ENCODE measurements at regions not wholly inside any gene's neighbourhood (a gene's known extent, or its start where the extent isn't known, plus 50 kb on each side); places are given as distances from the start of the nearest gene placed in this dataset.
A peak's percentile ranks its signal among the peaks of the same experiment; 100 is the strongest.

DNA sequence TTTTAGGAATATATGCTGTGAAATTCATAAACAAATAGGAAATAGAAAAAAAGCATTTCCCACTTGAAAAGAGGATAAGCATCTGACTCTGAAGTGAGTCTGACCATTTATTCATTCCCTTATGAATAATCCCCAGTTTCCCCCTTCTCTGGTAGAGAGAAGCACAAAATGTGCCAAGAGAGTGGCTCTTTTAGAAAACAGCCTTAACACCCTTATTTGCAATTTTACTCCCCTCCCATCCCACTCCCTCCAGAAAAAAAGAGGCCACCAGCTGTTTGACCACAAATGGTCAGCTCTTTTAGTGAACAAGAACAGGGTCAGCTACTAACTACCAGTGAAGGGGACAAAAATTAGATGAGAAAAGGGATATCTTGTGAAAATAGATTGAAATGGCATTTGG, 184.5 kb upstream of the ADAMTS9 start:
- Histone ChIP-seq H3K36me3 (ENCODE audit: control insufficient read depth, insufficient read depth, low read length, severe bottlenecking) (no peaks in the 10 kb centered on the region), H3K4me1 (ENCODE audit: control insufficient read depth, insufficient read depth, low read length) (no peaks in the 10 kb centered on the region), H3K4me3 (ENCODE audit: low read length) (no peak overlapping the region), H3K9ac (ENCODE audit: low read length) (no peak overlapping the region), H3K9me3 (ENCODE audit: control insufficient read depth, low read length) (peaks cover 17% of the 10 kb centered on the region), H3K27me3 (replicated peaks; ENCODE audit: control insufficient read depth, insufficient read depth, low read length) (no peaks in the 10 kb centered on the region)
- DNase-seq (ENCODE audit: low read depth), result no peak

DNA sequence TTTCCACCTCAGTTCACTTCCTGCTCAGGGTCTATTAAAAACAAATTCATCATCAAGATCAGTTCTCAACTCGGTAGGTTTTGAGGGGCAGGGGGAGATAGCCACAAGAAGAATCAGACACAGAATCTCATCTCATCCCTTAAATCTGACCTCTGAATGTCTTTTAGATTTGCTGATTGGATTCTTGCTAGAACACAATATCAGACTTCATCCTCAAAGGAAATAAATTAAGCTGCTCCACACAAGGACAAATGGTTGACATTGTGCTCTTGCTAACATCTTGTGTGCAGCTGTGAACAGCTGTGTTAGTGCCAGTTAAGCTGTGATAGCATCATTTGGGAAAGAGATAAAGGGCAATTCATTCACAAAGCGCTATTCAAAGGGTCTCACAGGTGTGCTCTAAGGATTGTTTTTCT, 184.0 kb upstream of the ADAMTS9 start:
- Histone ChIP-seq H3K9me3 (ENCODE audit: control insufficient read depth, low read length) (peaks cover 17% of the 10 kb centered on the region), H3K36me3 (ENCODE audit: control insufficient read depth, insufficient read depth, low read length, severe bottlenecking) (no peaks in the 10 kb centered on the region)

DNA sequence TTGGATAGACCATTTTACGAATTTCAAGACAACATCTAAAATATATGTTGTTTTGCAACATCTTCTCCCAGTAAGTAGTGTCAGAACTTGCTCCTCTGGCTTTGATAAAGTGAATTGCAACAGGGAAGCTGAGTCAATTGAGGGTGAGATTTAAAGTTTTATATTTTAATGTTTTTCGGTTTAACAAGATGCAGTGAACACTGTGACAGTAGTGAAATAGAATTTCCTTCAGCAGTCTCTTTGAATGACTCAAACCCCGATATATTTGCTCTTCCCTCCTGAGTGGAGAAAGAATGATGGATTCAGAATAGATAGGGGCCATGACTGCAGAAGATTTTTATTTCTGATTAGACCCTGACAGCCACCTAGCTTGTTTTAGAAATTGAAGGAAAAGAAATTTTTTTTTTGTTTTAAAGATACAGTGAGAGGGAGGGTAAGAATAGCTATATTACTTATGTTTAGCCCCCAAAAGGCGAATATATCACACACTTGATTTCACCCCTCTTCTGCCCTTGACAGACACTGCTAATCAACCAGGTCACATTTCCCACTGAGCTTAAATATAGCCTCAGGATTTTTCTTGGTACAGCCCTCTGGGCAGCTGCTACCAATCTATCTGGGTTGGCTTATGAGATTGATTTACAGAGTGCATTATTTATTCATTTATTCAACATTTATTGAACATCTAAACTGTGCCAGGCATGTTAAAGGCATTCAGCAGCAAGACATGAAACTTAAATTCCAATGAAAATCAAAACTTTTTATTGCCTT, 183.3 kb upstream of the ADAMTS9 start:
- Histone ChIP-seq H3K9ac (ENCODE audit: low read length) (no peak overlapping the region), H3K4me1 (ENCODE audit: control insufficient read depth, insufficient read depth, low read length) (no peaks in the 10 kb centered on the region), H3K27me3 (replicated peaks; ENCODE audit: control insufficient read depth, insufficient read depth, low read length) (no peaks in the 10 kb centered on the region)

More for the DNA sequence above, 184.0 kb upstream of the ADAMTS9 start:
- H3K27me3 ChIP-seq (replicated peaks; ENCODE audit: control insufficient read depth, insufficient read depth, low read length), result no peaks in the 10 kb centered on the region
- H3K9ac ChIP-seq (ENCODE audit: low read length), result no peak overlapping the region
- H3K4me3 ChIP-seq (ENCODE audit: low read length), result no peak overlapping the region
- no peak for DNase-seq (ENCODE audit: low read depth)
- no peaks in the 10 kb centered on the region for H3K4me1 ChIP-seq (ENCODE audit: control insufficient read depth, insufficient read depth, low read length)

DNA sequence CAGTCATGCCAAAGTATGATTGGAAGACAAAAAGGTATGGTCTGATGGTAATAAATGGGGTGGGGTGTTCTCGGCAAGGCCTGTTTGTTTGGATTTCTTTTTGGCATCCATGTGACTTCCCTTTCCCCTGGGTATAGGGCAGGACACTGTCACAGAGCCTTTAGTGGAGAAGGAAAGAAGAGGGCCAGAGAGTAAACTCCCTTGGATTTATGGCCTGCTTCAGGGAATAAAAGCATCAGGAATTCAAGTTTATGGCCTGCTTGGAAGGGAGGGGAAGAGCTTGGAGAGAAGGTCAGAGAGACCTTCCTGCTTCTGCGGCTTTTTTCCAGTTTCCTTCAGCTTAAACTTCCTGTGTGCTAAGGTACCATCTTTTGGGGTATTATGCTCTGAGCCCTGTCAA, 179.4 kb upstream of the ADAMTS9 start:
- H3K4me1 ChIP-seq (ENCODE audit: control insufficient read depth, insufficient read depth, low read length), result peaks cover 5% of the 10 kb centered on the region
- peaks cover 17% of the 10 kb centered on the region for H3K9me3 ChIP-seq (ENCODE audit: control insufficient read depth, low read length)
- H3K36me3 ChIP-seq (ENCODE audit: control insufficient read depth, insufficient read depth, low read length, severe bottlenecking), result no peaks in the 10 kb centered on the region
- H3K27me3 ChIP-seq (replicated peaks; ENCODE audit: control insufficient read depth, insufficient read depth, low read length), result no peaks in the 10 kb centered on the region
- H3K4me3 ChIP-seq (ENCODE audit: low read length), result no peak overlapping the region
- H3K9ac ChIP-seq (ENCODE audit: low read length), result no peak overlapping the region
- DNase-seq (ENCODE audit: low read depth), result no peak

More for the DNA sequence above, 183.3 kb upstream of the ADAMTS9 start:
- no peak overlapping the region for H3K4me3 ChIP-seq (ENCODE audit: low read length)
- no peaks in the 10 kb centered on the region for H3K36me3 ChIP-seq (ENCODE audit: control insufficient read depth, insufficient read depth, low read length, severe bottlenecking)
- DNase-seq (ENCODE audit: low read depth), result no peak
- H3K9me3 ChIP-seq (ENCODE audit: control insufficient read depth, low read length), result peaks cover 17% of the 10 kb centered on the region

DNA sequence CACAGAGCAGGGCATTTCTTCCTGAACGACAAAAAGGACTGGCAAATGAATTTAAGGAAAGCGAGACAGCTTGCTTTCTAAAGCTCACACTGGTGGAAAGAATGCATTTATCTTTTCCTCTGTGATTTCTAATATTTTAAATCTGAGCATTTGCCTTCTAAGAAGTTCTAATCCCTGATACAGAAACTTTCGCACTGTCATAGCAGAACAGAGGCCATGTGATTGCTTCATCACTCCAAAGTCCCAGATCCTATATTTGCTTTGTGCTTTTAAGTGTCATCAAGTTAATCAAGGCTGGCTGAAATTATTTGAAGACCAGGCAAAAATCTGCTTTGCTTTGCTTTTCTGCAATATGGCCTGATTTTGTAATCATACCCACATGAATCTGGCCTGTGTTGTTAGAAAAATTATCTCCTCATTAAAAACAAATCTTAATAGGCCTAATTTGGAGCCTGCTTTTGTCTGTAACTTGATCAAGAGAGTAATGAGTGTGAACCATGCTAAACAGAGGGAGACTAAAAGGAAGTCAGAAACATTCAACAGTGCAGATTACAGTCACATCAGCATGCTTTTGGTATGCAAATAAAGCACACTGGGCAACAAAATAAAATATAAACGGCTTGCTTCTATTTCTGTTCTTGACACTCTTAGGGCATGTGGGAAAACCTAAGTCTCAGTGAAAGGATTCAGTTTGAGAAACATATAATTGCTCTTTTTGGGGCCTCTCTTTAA, 178.2 kb upstream of the ADAMTS9 start:
- H3K36me3 ChIP-seq (ENCODE audit: control insufficient read depth, insufficient read depth, low read length, severe bottlenecking), result no peaks in the 10 kb centered on the region
- H3K4me1 ChIP-seq (ENCODE audit: control insufficient read depth, insufficient read depth, low read length), result peaks cover 10% of the 10 kb centered on the region
- no peaks in the 10 kb centered on the region for H3K27me3 ChIP-seq (replicated peaks; ENCODE audit: control insufficient read depth, insufficient read depth, low read length)
- DNase-seq (ENCODE audit: low read depth), result no peak
- H3K9ac ChIP-seq (ENCODE audit: low read length), result no peak overlapping the region
- no peak overlapping the region for H3K4me3 ChIP-seq (ENCODE audit: low read length)
- H3K9me3 ChIP-seq (ENCODE audit: control insufficient read depth, low read length), result peaks cover 17% of the 10 kb centered on the region

DNA sequence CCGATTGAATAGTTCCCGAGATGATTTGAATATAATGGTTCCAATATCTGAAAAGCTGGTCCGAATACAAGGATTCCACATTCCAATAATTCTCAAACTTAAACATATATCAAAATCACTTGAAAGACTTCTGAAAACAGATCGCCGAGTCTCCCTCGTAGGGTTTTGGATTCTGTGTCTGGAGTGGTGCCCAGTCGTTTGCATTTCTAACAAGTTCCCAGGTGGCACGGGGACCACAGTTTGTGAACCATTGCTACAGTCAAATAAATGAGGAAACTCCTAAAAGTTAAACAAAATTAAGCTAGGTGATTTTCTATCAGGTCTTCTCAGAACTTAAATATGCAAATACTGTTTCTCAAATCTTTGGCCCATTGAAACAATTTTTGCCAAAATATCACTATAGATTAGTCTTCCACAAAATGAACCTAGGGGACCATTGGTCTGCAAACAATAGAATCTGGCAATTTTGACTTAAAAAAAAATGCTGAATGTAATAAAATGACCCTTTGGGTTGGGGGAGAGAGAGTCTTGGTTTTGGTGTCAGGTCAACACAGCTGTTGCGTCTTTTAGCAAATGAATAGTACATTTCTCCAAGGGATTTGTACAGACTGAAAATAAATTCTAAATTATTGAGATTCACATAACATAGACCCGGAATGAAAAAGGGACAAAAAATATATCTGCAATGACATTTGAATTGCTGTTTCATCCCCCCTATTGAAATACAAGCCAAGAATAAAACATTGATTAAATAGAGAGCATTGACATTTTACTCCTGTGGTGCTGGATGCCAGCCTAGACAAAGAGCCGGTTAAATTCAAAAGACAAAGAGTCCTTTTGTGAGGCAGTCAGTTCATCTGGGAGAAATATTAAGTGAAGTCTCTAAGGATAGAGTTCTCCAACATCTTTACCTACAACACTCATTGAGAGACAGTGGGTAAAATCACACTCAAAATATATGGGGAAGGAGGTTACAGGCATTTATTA, 175.7 kb upstream of the ADAMTS9 start:
- no peak overlapping the region for H3K9ac ChIP-seq (ENCODE audit: low read length)
- H3K27me3 ChIP-seq (replicated peaks; ENCODE audit: control insufficient read depth, insufficient read depth, low read length), result no peaks in the 10 kb centered on the region
- no peaks in the 10 kb centered on the region for H3K36me3 ChIP-seq (ENCODE audit: control insufficient read depth, insufficient read depth, low read length, severe bottlenecking)
- no peak for DNase-seq (ENCODE audit: low read depth)
- H3K9me3 ChIP-seq (ENCODE audit: control insufficient read depth, low read length), result no peaks in the 10 kb centered on the region
- no peak overlapping the region for H3K4me3 ChIP-seq (ENCODE audit: low read length)
- peaks cover 10% of the 10 kb centered on the region for H3K4me1 ChIP-seq (ENCODE audit: control insufficient read depth, insufficient read depth, low read length)

DNA sequence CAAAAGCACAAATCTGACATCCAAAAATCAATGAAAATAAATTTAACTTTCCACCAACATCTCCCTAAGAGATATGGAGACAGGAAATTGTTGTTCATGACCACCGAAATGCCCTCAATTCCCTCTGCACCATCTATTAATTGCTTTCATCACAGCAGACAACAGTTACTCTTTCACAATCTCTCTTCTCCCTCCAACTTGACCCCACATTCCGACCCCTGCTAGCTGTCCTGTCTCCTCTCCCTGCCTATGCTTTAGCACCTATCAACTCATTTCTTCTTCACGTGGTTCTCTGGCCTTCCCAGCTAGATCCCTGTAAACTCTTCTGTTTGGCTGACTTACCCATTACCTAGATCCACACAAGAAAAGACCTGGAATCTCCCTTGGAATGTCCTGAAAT, 173.9 kb upstream of the ADAMTS9 start:
- no peak overlapping the region for H3K4me3 ChIP-seq (ENCODE audit: low read length)
- peaks cover 10% of the 10 kb centered on the region for H3K4me1 ChIP-seq (ENCODE audit: control insufficient read depth, insufficient read depth, low read length)
- H3K36me3 ChIP-seq (ENCODE audit: control insufficient read depth, insufficient read depth, low read length, severe bottlenecking), result no peaks in the 10 kb centered on the region
- no peak overlapping the region for H3K9ac ChIP-seq (ENCODE audit: low read length)
- H3K9me3 ChIP-seq (ENCODE audit: control insufficient read depth, low read length), result no peaks in the 10 kb centered on the region
- H3K27me3 ChIP-seq (replicated peaks; ENCODE audit: control insufficient read depth, insufficient read depth, low read length), result no peaks in the 10 kb centered on the region
- DNase-seq (ENCODE audit: low read depth), result no peak

DNA sequence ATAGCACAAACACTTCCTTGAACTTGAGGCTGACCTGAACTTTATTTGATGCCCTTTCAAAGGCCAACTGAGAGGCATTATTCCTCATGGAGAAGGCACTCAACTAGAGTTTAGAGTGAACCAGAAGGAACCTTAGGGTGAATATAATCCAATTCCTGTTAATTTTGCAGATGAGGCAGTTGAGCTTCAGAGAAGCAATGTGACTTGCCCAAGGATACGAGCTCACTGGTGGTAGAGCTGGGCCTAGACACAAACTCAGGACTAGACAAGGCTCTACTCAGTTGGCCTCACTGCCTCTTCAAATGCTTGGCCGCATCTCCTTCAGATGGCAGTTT, 172.7 kb upstream of the ADAMTS9 start:
- H3K4me1 ChIP-seq (ENCODE audit: control insufficient read depth, insufficient read depth, low read length), result peaks cover 11% of the 10 kb centered on the region
- H3K9me3 ChIP-seq (ENCODE audit: control insufficient read depth, low read length), result no peaks in the 10 kb centered on the region
- no peak for DNase-seq (ENCODE audit: low read depth)
- H3K9ac ChIP-seq (ENCODE audit: low read length), result no peak overlapping the region
- H3K27me3 ChIP-seq (replicated peaks; ENCODE audit: control insufficient read depth, insufficient read depth, low read length), result no peaks in the 10 kb centered on the region
- no peak overlapping the region for H3K4me3 ChIP-seq (ENCODE audit: low read length)
- H3K36me3 ChIP-seq (ENCODE audit: control insufficient read depth, insufficient read depth, low read length, severe bottlenecking), result no peaks in the 10 kb centered on the region

DNA sequence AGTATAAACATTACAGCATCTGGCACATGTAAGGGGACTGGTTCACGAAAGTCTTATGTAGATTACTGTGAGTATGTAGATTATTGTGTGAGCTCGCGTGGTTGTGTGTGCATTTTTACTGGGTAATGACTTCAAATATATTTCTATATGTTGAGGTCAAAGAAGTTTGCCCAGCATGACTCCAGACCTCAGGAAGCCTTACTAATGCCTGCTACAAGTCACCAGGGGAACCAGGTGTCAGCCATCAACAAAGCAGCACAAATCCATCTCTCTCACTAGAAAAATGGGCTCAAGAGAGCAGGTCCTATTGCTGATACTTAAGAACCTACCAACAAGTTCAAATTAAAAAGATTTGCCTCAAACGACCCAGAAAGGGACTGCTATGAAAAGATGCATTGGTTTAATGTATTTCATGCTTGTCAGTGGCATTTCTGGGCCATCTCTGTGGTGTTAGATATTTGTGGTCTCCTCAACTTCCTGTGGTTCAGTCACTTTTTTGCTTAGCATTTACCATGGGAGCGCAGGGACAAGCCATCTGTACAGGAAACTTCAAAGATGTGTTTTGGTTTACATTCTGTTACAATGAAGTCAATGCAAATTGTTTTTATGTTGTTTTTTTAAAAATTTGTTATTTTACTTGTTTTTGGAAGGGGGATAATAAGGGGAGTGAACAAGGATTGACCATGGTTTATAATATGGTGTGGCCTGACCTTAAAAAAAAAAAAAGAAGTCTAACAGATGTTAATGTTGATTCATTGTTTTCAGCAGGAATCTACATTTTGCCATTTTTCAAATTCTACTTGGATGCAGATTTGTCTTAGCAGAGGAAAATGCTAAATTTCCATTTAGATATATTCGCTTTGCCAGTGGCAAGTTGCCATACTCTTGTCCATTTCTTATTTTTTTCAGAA, 172.1 kb upstream of the ADAMTS9 start:
- Histone ChIP-seq H3K27me3 (replicated peaks; ENCODE audit: control insufficient read depth, insufficient read depth, low read length) (no peaks in the 10 kb centered on the region), H3K4me3 (ENCODE audit: low read length) (no peak overlapping the region), H3K9ac (ENCODE audit: low read length) (no peak overlapping the region), H3K36me3 (ENCODE audit: control insufficient read depth, insufficient read depth, low read length, severe bottlenecking) (no peaks in the 10 kb centered on the region), H3K9me3 (ENCODE audit: control insufficient read depth, low read length) (no peaks in the 10 kb centered on the region), H3K4me1 (ENCODE audit: control insufficient read depth, insufficient read depth, low read length) (peaks cover 10% of the 10 kb centered on the region)
- DNase-seq (ENCODE audit: low read depth), result peak; percentile 25

DNA sequence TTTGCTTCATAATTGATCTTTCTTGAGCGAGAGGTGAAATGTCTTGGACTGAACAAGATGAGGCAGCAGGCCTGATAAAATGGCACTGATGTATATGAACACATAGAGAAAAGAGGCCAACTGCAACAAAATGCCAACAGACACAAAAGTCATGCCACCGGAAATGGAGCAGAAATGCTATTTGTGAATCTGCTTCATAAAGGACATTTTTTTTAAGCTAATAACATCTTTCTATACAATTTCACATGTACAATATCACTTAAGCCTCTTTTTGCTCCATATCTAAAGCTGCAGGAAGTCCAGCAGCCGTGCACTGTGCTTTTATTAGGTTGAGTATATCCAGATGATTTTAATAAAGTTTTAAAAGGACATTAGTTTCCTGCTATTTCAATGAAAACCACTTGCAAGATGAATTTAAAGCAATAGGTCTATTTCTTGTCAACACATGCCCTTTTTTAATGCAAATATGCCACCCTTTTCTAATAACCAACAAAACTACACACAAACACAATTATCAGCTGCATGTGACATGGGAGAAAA, 169.2 kb upstream of the ADAMTS9 start:
- no peak overlapping the region for H3K4me3 ChIP-seq (ENCODE audit: low read length)
- peaks cover 10% of the 10 kb centered on the region for H3K4me1 ChIP-seq (ENCODE audit: control insufficient read depth, insufficient read depth, low read length)
- H3K9ac ChIP-seq (ENCODE audit: low read length), result no peak overlapping the region
- H3K27me3 ChIP-seq (replicated peaks; ENCODE audit: control insufficient read depth, insufficient read depth, low read length), result no peaks in the 10 kb centered on the region
- no peaks in the 10 kb centered on the region for H3K9me3 ChIP-seq (ENCODE audit: control insufficient read depth, low read length)
- no peak for DNase-seq (ENCODE audit: low read depth)
- no peaks in the 10 kb centered on the region for H3K36me3 ChIP-seq (ENCODE audit: control insufficient read depth, insufficient read depth, low read length, severe bottlenecking)
